ENCODE measurements at regions not wholly inside any gene's neighbourhood (a gene's known extent, or its start where the extent isn't known, plus 50 kb on each side); places are given as distances from the start of the nearest gene placed in this dataset.

GRCh38 chr15:57795261-57795660 is 88.7 kb downstream of the POLR2M start:
- ATAC-seq (ENCODE audit: insufficient read depth, low read depth) (no peak), DNase-seq (no peak)
- Histone ChIP-seq H3K4me2 (ENCODE audit: insufficient read depth, low read length) (no peak overlapping the region), H3K79me2 (ENCODE audit: insufficient read depth, low read length) (no peaks in the 10 kb centered on the region), H3K9ac (ENCODE audit: low read depth, low read length) (no peak overlapping the region), H4K20me1 (ENCODE audit: insufficient read depth, low read length) (no peaks in the 10 kb centered on the region), H3K4me3 (ENCODE audit: low read depth in 1 of 2, low read length in 2 of 2) (no peak overlapping the region), H3K4me1 (ENCODE audit: insufficient read depth, low read length) (no peaks in the 10 kb centered on the region), H3K27me3 (ENCODE audit: insufficient read depth, low read length, poor library complexity) (peaks cover 20% of the 10 kb centered on the region), H3K27ac (ENCODE audit: low read length) (no peak overlapping the region), H2AFZ (ENCODE audit: low read depth, low read length) (no peak overlapping the region), H3K9me3 (ENCODE audit: insufficient read depth, low read length, severe bottlenecking) (no peaks in the 10 kb centered on the region), H3K36me3 (ENCODE audit: insufficient read depth, low read length) (no peaks in the 10 kb centered on the region)
- TF ChIP-seq EZH2 (IDR thresholded peaks at IDR 0.05; ENCODE audit: borderline replicate concordance, low read depth, low read length, severe bottlenecking) = no peak
- TF ChIP-seq, protein P1, sequence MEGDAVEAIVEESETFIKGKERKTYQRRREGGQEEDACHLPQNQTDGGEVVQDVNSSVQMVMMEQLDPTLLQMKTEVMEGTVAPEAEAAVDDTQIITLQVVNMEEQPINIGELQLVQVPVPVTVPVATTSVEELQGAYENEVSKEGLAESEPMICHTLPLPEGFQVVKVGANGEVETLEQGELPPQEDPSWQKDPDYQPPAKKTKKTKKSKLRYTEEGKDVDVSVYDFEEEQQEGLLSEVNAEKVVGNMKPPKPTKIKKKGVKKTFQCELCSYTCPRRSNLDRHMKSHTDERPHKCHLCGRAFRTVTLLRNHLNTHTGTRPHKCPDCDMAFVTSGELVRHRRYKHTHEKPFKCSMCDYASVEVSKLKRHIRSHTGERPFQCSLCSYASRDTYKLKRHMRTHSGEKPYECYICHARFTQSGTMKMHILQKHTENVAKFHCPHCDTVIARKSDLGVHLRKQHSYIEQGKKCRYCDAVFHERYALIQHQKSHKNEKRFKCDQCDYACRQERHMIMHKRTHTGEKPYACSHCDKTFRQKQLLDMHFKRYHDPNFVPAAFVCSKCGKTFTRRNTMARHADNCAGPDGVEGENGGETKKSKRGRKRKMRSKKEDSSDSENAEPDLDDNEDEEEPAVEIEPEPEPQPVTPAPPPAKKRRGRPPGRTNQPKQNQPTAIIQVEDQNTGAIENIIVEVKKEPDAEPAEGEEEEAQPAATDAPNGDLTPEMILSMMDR (IDR thresholded peaks at IDR 0.05; ENCODE audit: borderline replicate concordance, extremely low read depth, low read length, poor library complexity, severe bottlenecking) = no peak

DNA sequence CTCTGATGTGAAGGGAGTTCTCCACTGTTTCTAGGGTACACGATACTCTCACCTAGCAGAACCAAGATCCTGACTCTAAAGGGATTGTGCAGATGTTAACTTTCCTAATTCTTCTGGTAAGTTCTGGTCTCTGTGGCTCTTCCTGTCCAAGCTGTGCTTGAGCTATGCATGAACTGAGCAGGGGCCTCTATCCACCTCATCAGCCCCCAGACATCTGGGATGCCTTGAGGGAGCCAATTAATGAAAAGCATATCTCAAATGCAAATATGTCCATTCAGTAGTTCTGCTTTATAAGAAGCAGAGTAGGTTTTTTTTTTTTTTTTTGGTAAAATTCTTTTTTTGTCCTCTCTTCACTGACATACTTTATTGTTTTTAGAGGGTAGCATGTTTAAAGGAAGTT is 89.6 kb downstream of the POLR2M start:
- no peaks in the 10 kb centered on the region for H3K36me3 ChIP-seq (ENCODE audit: insufficient read depth, low read length)
- H3K9me3 ChIP-seq (ENCODE audit: insufficient read depth, low read length, severe bottlenecking) = no peaks in the 10 kb centered on the region
- ATAC-seq (ENCODE audit: insufficient read depth, low read depth) (no peak), DNase-seq (no peak)
- H3K9ac ChIP-seq (ENCODE audit: low read depth, low read length) = no peak overlapping the region
- H2AFZ ChIP-seq (ENCODE audit: low read depth, low read length) = no peak overlapping the region
- no peak overlapping the region for H3K4me3 ChIP-seq (ENCODE audit: low read depth in 1 of 2, low read length in 2 of 2)
- H4K20me1 ChIP-seq (ENCODE audit: insufficient read depth, low read length) = no peaks in the 10 kb centered on the region
- H3K79me2 ChIP-seq (ENCODE audit: insufficient read depth, low read length) = no peaks in the 10 kb centered on the region
- no peak overlapping the region for H3K4me2 ChIP-seq (ENCODE audit: insufficient read depth, low read length)
- H3K27ac ChIP-seq (ENCODE audit: low read length) = no peak overlapping the region
- TF ChIP-seq EZH2 (IDR thresholded peaks at IDR 0.05; ENCODE audit: borderline replicate concordance, low read depth, low read length, severe bottlenecking) = no peak
- TF ChIP-seq, protein P1 (IDR thresholded peaks at IDR 0.05; ENCODE audit: borderline replicate concordance, extremely low read depth, low read length, poor library complexity, severe bottlenecking) = no peak
- no peaks in the 10 kb centered on the region for H3K4me1 ChIP-seq (ENCODE audit: insufficient read depth, low read length)
- H3K27me3 ChIP-seq (ENCODE audit: insufficient read depth, low read length, poor library complexity) = peaks cover 16% of the 10 kb centered on the region

- no peak overlapping the region for H2AFZ ChIP-seq (ENCODE audit: low read depth, low read length)
- no peaks in the 10 kb centered on the region for H4K20me1 ChIP-seq (ENCODE audit: insufficient read depth, low read length)
- H3K79me2 ChIP-seq (ENCODE audit: insufficient read depth, low read length) = no peaks in the 10 kb centered on the region
- no peak overlapping the region for H3K4me3 ChIP-seq (ENCODE audit: low read depth in 1 of 2, low read length in 2 of 2)
- H3K4me2 ChIP-seq (ENCODE audit: insufficient read depth, low read length) = no peak overlapping the region
- no peaks in the 10 kb centered on the region for H3K4me1 ChIP-seq (ENCODE audit: insufficient read depth, low read length)
- ATAC-seq (ENCODE audit: insufficient read depth, low read depth) (no peak), DNase-seq (no peak)
- H3K36me3 ChIP-seq (ENCODE audit: insufficient read depth, low read length) = no peaks in the 10 kb centered on the region
- no peak overlapping the region for H3K9ac ChIP-seq (ENCODE audit: low read depth, low read length)
- no peak for TF ChIP-seq EZH2 (IDR thresholded peaks at IDR 0.05; ENCODE audit: borderline replicate concordance, low read depth, low read length, severe bottlenecking)
- TF ChIP-seq, protein P1 (IDR thresholded peaks at IDR 0.05; ENCODE audit: borderline replicate concordance, extremely low read depth, low read length, poor library complexity, severe bottlenecking) = no peak
- H3K27ac ChIP-seq (ENCODE audit: low read length) = no peak overlapping the region
- H3K27me3 ChIP-seq (ENCODE audit: insufficient read depth, low read length, poor library complexity) = peaks cover 15% of the 10 kb centered on the region
- no peaks in the 10 kb centered on the region for H3K9me3 ChIP-seq (ENCODE audit: insufficient read depth, low read length, severe bottlenecking)
Measured at GRCh38 chr15:57797110-57797509, 90.6 kb downstream of the POLR2M start.
